GM18907 (cell line): ENCODE measurements at regions not wholly inside any gene's neighbourhood (a gene's known extent, or its start where the extent isn't known, plus 50 kb on each side); places are given as distances from the start of the nearest gene placed in this dataset.
"Not testable (repeated sequence)": the region's sequence is repeated elsewhere in the genome, so short reads cannot be mapped to it uniquely, and the experiment has no call there.

Experiments used
- ATAC-seq: cut with Tn5 transposase; IDR thresholded peaks from one replicate; pipeline ENCODE4 v1.9.1; 2021; ENCODE audit warnings: mild to moderate bottlenecking, moderate library complexity; ENCODE audit not compliant: unreplicated experiment

GRCh38 chr2:89202518-89202917 lies 511.0 kb downstream of the RPIA start:
- ATAC-seq, result not testable (repeated sequence)

- peak; percentile 73 for ATAC-seq
These were observed 513.7 kb downstream of the RPIA start for GRCh38 chr2:89205153-89205552.

- ATAC-seq, result not testable (repeated sequence)
These were observed 516.9 kb downstream of the RPIA start for GRCh38 chr2:89208144-89208932.

GRCh38 chr2:89213151-89213550 lies 521.7 kb downstream of the RPIA start:
- ATAC-seq, result peak; percentile 88

- peak; percentile 87 for ATAC-seq
These were observed 522.3 kb downstream of the RPIA start for GRCh38 chr2:89213811-89214210.

- not testable (repeated sequence) for ATAC-seq
These were observed 530.0 kb downstream of the RPIA start for GRCh38 chr2:89221474-89221873.

GRCh38 chr2:89222063-89222732 lies 530.7 kb downstream of the RPIA start:
- ATAC-seq, result not testable (repeated sequence)

- not testable (repeated sequence) for ATAC-seq
These were observed 533.3 kb downstream of the RPIA start for GRCh38 chr2:89224803-89225202.

GRCh38 chr2:89229979-89230378 lies 538.5 kb downstream of the RPIA start:
- ATAC-seq, result not testable (repeated sequence)

GRCh38 chr2:89231241-89231640 lies 539.8 kb downstream of the RPIA start:
- ATAC-seq, result not testable (repeated sequence)

- ATAC-seq, result peak; percentile 46
These were observed 542.5 kb downstream of the RPIA start for GRCh38 chr2:89233931-89234330.

GRCh38 chr2:89234818-89235466 lies 543.5 kb downstream of the RPIA start:
- ATAC-seq, result not testable (repeated sequence)

- ATAC-seq, result not testable (repeated sequence)
These were observed 545.5 kb downstream of the RPIA start for GRCh38 chr2:89236832-89237450.

- ATAC-seq, result not testable (repeated sequence)
These were observed 546.3 kb downstream of the RPIA start for GRCh38 chr2:89237783-89238182.

- ATAC-seq, result peak; percentile 97
These were observed 551.7 kb downstream of the RPIA start for GRCh38 chr2:89243114-89243700.

- ATAC-seq, result not testable (repeated sequence)
These were observed 552.9 kb downstream of the RPIA start for GRCh38 chr2:89244407-89244806.

- ATAC-seq, result not testable (repeated sequence)
These were observed 554.0 kb downstream of the RPIA start for GRCh38 chr2:89245478-89245877.

- ATAC-seq, result not testable (repeated sequence)
These were observed 554.6 kb downstream of the RPIA start for GRCh38 chr2:89246027-89246426.

GRCh38 chr2:89246620-89247019 lies 555.1 kb downstream of the RPIA start:
- ATAC-seq, result not testable (repeated sequence)

- ATAC-seq, result not testable (repeated sequence)
These were observed 563.5 kb downstream of the RPIA start for GRCh38 chr2:89255013-89255412.

- not testable (repeated sequence) for ATAC-seq
These were observed 582.0 kb downstream of the RPIA start for GRCh38 chr2:89273443-89273842.
